HG03025 (cell line): ENCODE measurements at regions not wholly inside any gene's neighbourhood (a gene's known extent, or its start where the extent isn't known, plus 50 kb on each side); places are given as distances from the start of the nearest gene placed in this dataset.

Source experiments
- ATAC-seq: cut with Tn5 transposase; IDR thresholded peaks from one replicate; pipeline ENCODE4 v1.9.1; 2021; ENCODE audit warnings: mild to moderate bottlenecking, moderate library complexity; ENCODE audit not compliant: unreplicated experiment, low FRiP score

DNA sequence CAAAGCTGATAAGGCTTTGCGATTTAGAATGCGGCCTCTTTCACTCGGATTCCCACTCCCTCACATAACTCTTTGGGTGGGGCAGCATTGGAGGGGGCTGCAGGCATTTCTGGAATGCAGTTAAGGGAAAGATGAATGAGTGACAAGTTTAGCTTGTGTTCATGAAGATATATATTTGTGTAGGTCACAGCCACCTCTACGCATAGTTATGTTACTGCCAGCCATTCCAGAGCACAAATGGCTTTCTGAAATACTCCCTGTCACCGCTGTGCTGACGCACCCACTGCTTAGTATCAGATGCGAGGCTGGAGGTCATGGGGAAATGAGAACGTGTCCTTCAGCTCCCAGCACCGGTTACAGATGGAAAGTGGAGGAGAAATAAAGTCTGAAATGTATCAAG lies 54.1 kb upstream of the ATP1A1 start:
- no peak for ATAC-seq

DNA sequence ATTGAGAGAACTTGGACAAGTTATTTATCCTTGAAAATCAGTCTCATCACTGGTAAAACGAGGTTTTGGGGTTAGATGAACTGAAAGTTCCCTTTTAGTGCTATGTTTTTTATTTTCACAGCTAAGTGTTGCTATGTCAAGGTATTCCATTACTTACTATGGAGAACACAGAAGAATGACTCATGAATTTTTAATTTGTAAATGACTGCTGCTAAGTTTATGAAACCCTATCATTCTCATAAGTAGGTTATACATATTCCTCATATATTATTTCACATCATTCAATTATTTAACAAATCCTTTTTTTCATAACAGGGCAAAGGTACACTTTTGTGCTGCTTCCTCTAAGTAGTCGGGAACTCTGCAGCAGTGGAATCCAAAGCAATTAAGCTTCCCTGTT lies 52.2 kb upstream of the ATP1A1 start:
- ATAC-seq: no peak

DNA sequence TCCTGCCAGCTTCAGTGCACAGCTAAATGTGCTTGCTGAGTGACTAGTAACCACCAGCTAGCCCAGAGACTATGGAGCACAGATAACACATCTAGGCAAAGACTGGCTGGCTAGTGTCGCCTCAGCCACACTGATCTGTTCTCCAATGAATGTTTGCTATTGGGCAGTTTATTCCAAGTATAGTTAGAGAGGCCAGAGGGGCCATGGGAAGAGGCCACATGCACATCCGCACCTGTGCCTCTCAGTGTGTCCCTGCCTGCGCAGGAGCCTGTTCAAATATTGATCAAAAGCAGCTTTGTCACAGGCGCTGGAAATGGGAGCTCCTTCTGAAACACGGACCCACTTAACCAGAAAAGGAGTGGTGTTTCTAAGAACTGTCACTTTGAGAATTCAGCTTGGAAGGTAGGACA lies 51.3 kb upstream of the ATP1A1 start:
- no peak for ATAC-seq

DNA sequence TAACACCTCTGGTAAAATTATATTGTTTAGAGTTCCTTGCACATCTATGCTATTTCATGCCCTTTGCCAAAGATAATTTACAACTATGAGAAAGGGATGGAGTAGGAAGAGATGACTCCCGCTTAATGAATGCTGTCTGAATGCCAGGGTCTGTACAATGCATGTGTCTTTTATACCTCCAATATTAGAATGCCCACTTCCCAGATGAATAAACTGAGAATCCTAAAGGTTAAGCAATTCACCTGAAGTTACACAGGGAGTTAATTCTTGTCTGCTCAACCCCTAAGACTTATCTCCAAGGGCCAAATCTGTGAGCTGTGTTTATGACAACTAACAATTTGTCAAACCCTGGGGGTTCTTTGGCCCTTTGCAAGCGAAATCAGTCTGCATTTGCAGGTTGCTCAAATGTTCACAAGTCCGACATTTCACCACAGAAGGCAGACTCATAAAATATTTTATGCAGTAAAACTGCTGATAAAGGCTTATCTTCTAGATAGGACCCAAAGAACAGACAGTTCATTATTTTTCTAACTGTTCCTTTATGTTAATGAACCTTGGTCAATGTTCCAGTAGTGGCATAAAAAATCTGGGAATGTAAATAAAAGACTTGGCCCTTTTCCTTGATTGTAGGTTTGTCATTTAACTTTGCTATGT lies 50.2 kb upstream of the ATP1A1 start:
- ATAC-seq: no peak
